ENCODE measurements at regions not wholly inside any gene's neighbourhood (a gene's known extent, or its start where the extent isn't known, plus 50 kb on each side); places are given as distances from the start of the nearest gene placed in this dataset.

- Histone ChIP-seq H3K36me3 (no peaks in the 10 kb centered on the region), H3K4me1 (replicated peaks) (peaks cover 7% of the 10 kb centered on the region), H3K9me3 (no peaks in the 10 kb centered on the region), H3K27me3 (replicated peaks; ENCODE audit: insufficient read depth) (no peaks in the 10 kb centered on the region), H3K4me3 (no peak overlapping the region), H3K27ac (no peak overlapping the region)
- 14% methylated on average over 42 of the region's 43 CpGs for WGBS
- TF ChIP-seq CTCF (IDR thresholded peaks at IDR 0.05) (peak in 1 of 4 experiments; percentile 6), POLR2A (IDR thresholded peaks at IDR 0.05) (no peak)
- DNase-seq (ENCODE audit: low spot score): no peak
- intact Hi-C loops (cut with DNase I): no loop called here
These were observed 65.9 kb upstream of the ZNF599 start for GRCh38 chr19:34838753-34839431.

- peaks cover 7% of the 10 kb centered on the region for H3K4me1 ChIP-seq (replicated peaks)
- intact Hi-C loops (cut with DNase I): no loop called here
- H3K27me3 ChIP-seq (replicated peaks; ENCODE audit: insufficient read depth): no peaks in the 10 kb centered on the region
- peak overlapping the region; percentile 16 to 65 for H3K27ac ChIP-seq
- H3K9me3 ChIP-seq: no peaks in the 10 kb centered on the region
- 65% methylated on average over 6 of the region's 6 CpGs for WGBS
- no peak for DNase-seq (ENCODE audit: low spot score)
- TF ChIP-seq POLR2A (IDR thresholded peaks at IDR 0.05) (no peak), CTCF (IDR thresholded peaks at IDR 0.05) (no peak), POLR2AphosphoS5 (IDR thresholded peaks at IDR 0.05) (no peak)
- H3K4me3 ChIP-seq: no peak overlapping the region
- no peaks in the 10 kb centered on the region for H3K36me3 ChIP-seq
These were observed 65.2 kb upstream of the ZNF599 start for GRCh38 chr19:34838248-34838647.

- TF ChIP-seq POLR2AphosphoS5 (IDR thresholded peaks at IDR 0.05): peak; percentile 56
- no peak for TF ChIP-seq CTCF (IDR thresholded peaks at IDR 0.05)
- no peak for TF ChIP-seq POLR2A (IDR thresholded peaks at IDR 0.05)
- H3K4me1 ChIP-seq (replicated peaks): peaks cover 7% of the 10 kb centered on the region
- WGBS: 15% methylated on average over 1 of the region's 1 CpG
- peak; percentile 46 for DNase-seq (ENCODE audit: low spot score)
- no peaks in the 10 kb centered on the region for H3K9me3 ChIP-seq
- no peaks in the 10 kb centered on the region for H3K36me3 ChIP-seq
- H3K4me3 ChIP-seq: no peak overlapping the region
- no peaks in the 10 kb centered on the region for H3K27me3 ChIP-seq (replicated peaks; ENCODE audit: insufficient read depth)
- peak overlapping the region; percentile 16 to 65 for H3K27ac ChIP-seq
- intact Hi-C loops (cut with DNase I): no loop called here
These were observed 64.2 kb upstream of the ZNF599 start for GRCh38 chr19:34837262-34837661.

- TF ChIP-seq CTCF (IDR thresholded peaks at IDR 0.05): no peak
- no peak for TF ChIP-seq POLR2A (IDR thresholded peaks at IDR 0.05)
- TF ChIP-seq POLR2AphosphoS5 (IDR thresholded peaks at IDR 0.05): no peak
- no peak overlapping the region for H3K27ac ChIP-seq
- H3K36me3 ChIP-seq: no peaks in the 10 kb centered on the region
- no peaks in the 10 kb centered on the region for H3K27me3 ChIP-seq (replicated peaks; ENCODE audit: insufficient read depth)
- H3K9me3 ChIP-seq: no peaks in the 10 kb centered on the region
- 87% methylated on average over 7 of the region's 7 CpGs for WGBS
- no peak for DNase-seq (ENCODE audit: low spot score)
- H3K4me1 ChIP-seq (replicated peaks): peaks cover 7% of the 10 kb centered on the region
- no peak overlapping the region for H3K4me3 ChIP-seq
- intact Hi-C loops (cut with DNase I): no loop called here
These were observed 62.8 kb upstream of the ZNF599 start for GRCh38 chr19:34835631-34836351.
